Inflammatory macrophage treated with lipopolysaccharide for 4 hours (primary cell): ENCODE measurements at regions not wholly inside any gene's neighbourhood (a gene's known extent, or its start where the extent isn't known, plus 50 kb on each side); places are given as distances from the start of the nearest gene placed in this dataset.

Experiments
- DNase-seq: peaks from one replicate; pipeline ENCODE4 v3.0.0-alpha.2; 2020

GRCh38 chr21:36555199-36555800 is 75.4 kb upstream of the CLDN14 start:
- DNase-seq: no peak

GRCh38 chr21:36557316-36557715 is 77.4 kb upstream of the CLDN14 start:
- no peak for DNase-seq

GRCh38 chr21:36560933-36561575 is 81.1 kb upstream of the CLDN14 start:
- no peak for DNase-seq

- DNase-seq: no peak
These were observed 83.5 kb upstream of the CLDN14 start for GRCh38 chr21:36563341-36563926.

GRCh38 chr21:36564647-36565046 is 84.7 kb upstream of the CLDN14 start:
- DNase-seq: no peak

GRCh38 chr21:36565540-36565939 is 85.6 kb upstream of the CLDN14 start:
- no peak for DNase-seq

- no peak for DNase-seq
These were observed 86.7 kb upstream of the CLDN14 start for GRCh38 chr21:36566644-36567043.

GRCh38 chr21:36567216-36567885 is 87.4 kb upstream of the CLDN14 start:
- DNase-seq: no peak

GRCh38 chr21:36569511-36569910 is 89.6 kb upstream of the CLDN14 start:
- no peak for DNase-seq

GRCh38 chr21:36571556-36571955 is 91.6 kb upstream of the CLDN14 start:
- DNase-seq: no peak

- DNase-seq: no peak
These were observed 92.1 kb upstream of the CLDN14 start for GRCh38 chr21:36572039-36572438.

- no peak for DNase-seq
These were observed 95.4 kb upstream of the CLDN14 start for GRCh38 chr21:36575306-36575705.

- DNase-seq: no peak
These were observed 96.5 kb upstream of the CLDN14 start for GRCh38 chr21:36576441-36576840.

GRCh38 chr21:36579898-36580297 is 100.0 kb upstream of the CLDN14 start:
- no peak for DNase-seq

- DNase-seq: no peak
These were observed 102.3 kb upstream of the CLDN14 start for GRCh38 chr21:36582271-36582670.

GRCh38 chr21:36583591-36583990 is 103.7 kb upstream of the CLDN14 start:
- no peak for DNase-seq

GRCh38 chr21:36584980-36585940 is 105.3 kb upstream of the CLDN14 start:
- DNase-seq: no peak

GRCh38 chr21:36587388-36587787 is 107.5 kb upstream of the CLDN14 start:
- no peak for DNase-seq

- DNase-seq: peak; percentile 55
These were observed 109.5 kb upstream of the SIM2 start for GRCh38 chr21:36589352-36589971.

GRCh38 chr21:36591326-36591970 is 107.5 kb upstream of the SIM2 start:
- no peak for DNase-seq

- no peak for DNase-seq
These were observed 102.7 kb upstream of the SIM2 start for GRCh38 chr21:36596174-36596573.

- no peak for DNase-seq
These were observed 97.6 kb upstream of the SIM2 start for GRCh38 chr21:36601362-36601761.
